PC-3 (cell line): ENCODE measurements at regions not wholly inside any gene's neighbourhood (a gene's known extent, or its start where the extent isn't known, plus 50 kb on each side); places are given as distances from the start of the nearest gene placed in this dataset.

Experiments used
- ATAC-seq: fragments of 200-7000 bp; cut with Tn5 transposase; 2 replicates; pipeline ENCODE4 v1.9.1; 2020; ENCODE audit warnings: mild to moderate bottlenecking, moderate library complexity
- BruUV-seq: library from RNA; stranded (reverse); fragments of 400-500 nt; replicated peaks from 2 replicates; lab custom pipeline; 2021; lab: Mats Ljungman, UMichigan
- CTCF ChIA-PET: fragments of 300-600 bp; sonication (Branson Sonifier 250); formaldehyde crosslinking; loops from one replicate; lab custom pipeline; 2022; ENCODE audit warnings: antibody characterized with exemption; lab: Charles Lee
- POLR2A ChIA-PET: fragments of 300-600 bp; sonication (Branson Sonifier 250); formaldehyde crosslinking; loops from one replicate; lab custom pipeline; 2022; ENCODE audit warnings: antibody characterized with exemption; ENCODE audit not compliant: unreplicated experiment; lab: Charles Lee
- DNase-seq: peaks from one replicate; pipeline ENCODE4 v3.0.0-alpha.2; 2015
- H2AFZ ChIP-seq: fragments of 300-600 bp; sonication (generic); 2 replicates; pipeline ENCODE4 v1.6.0; 2016; ENCODE audit warnings: antibody characterized with exemption, low read length
- H3F3A ChIP-seq: fragments of 300-600 bp; sonication (generic); one replicate; pipeline ENCODE4 v1.6.0; 2017; ENCODE audit warnings: antibody characterized with exemption, low read length, control low read depth, mild to moderate bottlenecking; ENCODE audit not compliant: unreplicated experiment
- H3K27ac ChIP-seq: fragments of 300-600 bp; sonication (generic); 2 replicates; pipeline ENCODE4 v1.5.1; 2016; ENCODE audit warnings: mild to moderate bottlenecking, low read length
- H3K27me3 ChIP-seq: fragments of 300-600 bp; sonication (generic); 2 replicates; pipeline ENCODE4 v1.6.1; 2016; ENCODE audit warnings: low read length, mixed read lengths
- H3K36me3 ChIP-seq: fragments of 300-600 bp; sonication (generic); 2 replicates; pipeline ENCODE4 v1.6.1; 2016; ENCODE audit warnings: low read depth, mixed run types, low read length, mixed read lengths
- H3K4me1 ChIP-seq: fragments of 300-600 bp; sonication (generic); 2 replicates; pipeline ENCODE4 v1.5.1; 2016; ENCODE audit warnings: low read length; ENCODE audit not compliant: insufficient read depth
- H3K4me2 ChIP-seq: fragments of 300-600 bp; sonication (generic); 2 replicates; pipeline ENCODE4 v1.6.0; 2016; ENCODE audit warnings: low read length
- H3K4me3 ChIP-seq: fragments of 300-600 bp; sonication (generic); 2 replicates; pipeline ENCODE4 v1.5.1; 2016; ENCODE audit warnings: mild to moderate bottlenecking, low read length, mixed read lengths
- H3K79me2 ChIP-seq: fragments of 300-600 bp; sonication (generic); 2 replicates; pipeline ENCODE4 v1.6.1; 2017; ENCODE audit warnings: low read length, mixed read lengths
- H3K9ac ChIP-seq: fragments of 300-600 bp; sonication (generic); 2 replicates; pipeline ENCODE4 v1.6.0; 2016; ENCODE audit warnings: mild to moderate bottlenecking, low read length
- H3K9me2 ChIP-seq: fragments of 300-600 bp; sonication (generic); replicated peaks from 2 replicates; pipeline ENCODE4 v1.6.1; 2016; ENCODE audit warnings: mixed run types, low read length, mixed read lengths
- H3K9me3 ChIP-seq: fragments of 300-600 bp; sonication (generic); 2 replicates; pipeline ENCODE4 v1.6.1; 2016; ENCODE audit warnings: low read length, mixed read lengths
- H4K20me1 ChIP-seq: fragments of 300-600 bp; sonication (generic); 2 replicates; pipeline ENCODE4 v1.6.1; 2016; ENCODE audit warnings: low read length, mixed read lengths
- CTCF ChIP-seq: fragments of 300-600 bp; sonication (generic); conservative IDR thresholded peaks from 2 replicates; pipeline ENCODE4 v1.5.1; 2017; ENCODE audit warnings: antibody characterized with exemption, low read depth, mild to moderate bottlenecking, low read length
- EZH2 ChIP-seq: fragments of 300-600 bp; sonication (generic); IDR thresholded peaks from one replicate; pipeline ENCODE4 v1.6.1; 2017; ENCODE audit warnings: antibody characterized with exemption, mild to moderate bottlenecking, low read length; ENCODE audit not compliant: unreplicated experiment
- EZH2phosphoT487 ChIP-seq: fragments of 300-600 bp; sonication (generic); IDR thresholded peaks from 2 replicates; pipeline ENCODE4 v1.6.1; 2018; ENCODE audit warnings: mild to moderate bottlenecking, antibody characterized with exemption, low read length, borderline replicate concordance
- intact Hi-C: fragments of 100-400 bp; cut with micrococcal nuclease; formaldehyde crosslinking; loops from 2 replicates; pipeline ENCODE4 v1.9.0; 2023

DNA sequence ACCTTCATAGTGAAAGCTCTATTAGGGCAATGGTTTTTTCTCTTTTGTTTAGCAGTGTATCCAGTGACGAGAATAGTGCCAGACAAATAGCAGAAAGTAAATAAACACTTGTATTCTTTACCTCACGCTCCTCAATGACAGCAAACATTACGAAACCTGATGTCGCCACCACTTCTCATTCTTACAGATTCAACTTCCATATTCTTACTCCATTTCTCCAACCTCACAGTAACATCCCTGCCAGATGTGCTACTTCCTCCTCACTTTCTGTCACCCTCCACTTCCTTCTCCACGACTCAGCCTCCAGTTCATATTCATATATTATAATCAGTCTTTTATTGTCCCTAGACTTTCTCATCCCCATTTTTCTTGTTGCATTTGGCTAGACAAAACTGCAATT is 1956.2 kb upstream of the AGA start:
- Histone ChIP-seq H3K36me3 (no peaks in the 10 kb centered on the region), H3K4me1 (no peaks in the 10 kb centered on the region), H3K9ac (no peak overlapping the region), H2AFZ (no peak overlapping the region), H3K79me2 (no peaks in the 10 kb centered on the region), H4K20me1 (no peaks in the 10 kb centered on the region), H3K4me2 (no peak overlapping the region), H3K9me3 (no peaks in the 10 kb centered on the region), H3K9me2 (no peaks in the 10 kb centered on the region), H3K4me3 (no peak overlapping the region), H3K27ac (no peak overlapping the region), H3K27me3 (no peaks in the 10 kb centered on the region), H3F3A (no peaks in the 10 kb centered on the region)
- POLR2A ChIA-PET = no interaction called here
- CTCF ChIA-PET = no interaction called here
- no peak for TF ChIP-seq EZH2phosphoT487
- DNase-seq = no peak
- intact Hi-C loops = no loop called here
- no peak for ATAC-seq
- BruUV-seq = no TSS peak

DNA sequence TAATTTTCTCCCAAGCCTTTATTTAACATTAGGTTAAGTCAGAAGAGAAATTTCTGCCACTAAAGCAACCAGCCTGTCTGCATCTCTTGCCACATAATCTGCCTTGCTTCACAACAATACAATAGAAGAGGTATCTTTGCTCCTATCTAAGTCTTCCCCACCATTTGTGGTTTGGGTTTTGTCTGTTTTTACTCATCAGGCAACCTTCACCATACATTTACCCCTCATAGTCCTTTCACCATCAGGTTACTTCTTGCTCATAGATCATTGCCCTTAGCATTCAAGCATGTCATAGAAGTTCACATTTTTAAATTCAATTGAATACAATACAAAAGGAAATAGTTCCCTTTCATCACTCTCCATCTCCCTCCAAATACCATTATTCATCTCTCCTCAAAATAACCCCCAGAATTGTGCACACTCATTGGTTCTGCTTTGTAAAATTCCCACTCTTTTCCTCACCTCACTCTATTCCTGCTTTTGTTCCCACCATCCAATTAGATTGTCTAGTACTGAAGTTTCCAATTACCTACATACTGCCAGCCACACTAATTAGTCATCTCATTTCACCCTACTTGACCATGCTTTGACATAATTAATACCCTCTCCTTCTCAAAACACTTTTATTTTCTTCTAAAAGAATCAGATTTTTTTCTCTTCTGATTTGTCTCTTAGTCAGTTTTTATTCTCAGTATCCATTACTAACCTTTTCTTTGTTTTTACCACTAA is 1957.0 kb upstream of the AGA start:
- H3K27ac ChIP-seq = no peak overlapping the region
- H3K9me3 ChIP-seq = no peaks in the 10 kb centered on the region
- ChIA-PET POLR2A (no interaction called here), CTCF (no interaction called here)
- no peak overlapping the region for H3K4me3 ChIP-seq
- no peaks in the 10 kb centered on the region for H3K36me3 ChIP-seq
- H3F3A ChIP-seq = no peaks in the 10 kb centered on the region
- H3K79me2 ChIP-seq = no peaks in the 10 kb centered on the region
- DNase-seq = no peak
- intact Hi-C loops = no loop called here
- BruUV-seq = no TSS peak
- H4K20me1 ChIP-seq = no peaks in the 10 kb centered on the region
- H3K9me2 ChIP-seq = no peaks in the 10 kb centered on the region
- no peak overlapping the region for H2AFZ ChIP-seq
- no peak for ATAC-seq
- TF ChIP-seq CTCF (no peak), EZH2phosphoT487 (no peak), EZH2 (no peak)
- H3K9ac ChIP-seq = no peak overlapping the region
- H3K4me2 ChIP-seq = no peak overlapping the region
- no peaks in the 10 kb centered on the region for H3K27me3 ChIP-seq
- no peaks in the 10 kb centered on the region for H3K4me1 ChIP-seq

DNA sequence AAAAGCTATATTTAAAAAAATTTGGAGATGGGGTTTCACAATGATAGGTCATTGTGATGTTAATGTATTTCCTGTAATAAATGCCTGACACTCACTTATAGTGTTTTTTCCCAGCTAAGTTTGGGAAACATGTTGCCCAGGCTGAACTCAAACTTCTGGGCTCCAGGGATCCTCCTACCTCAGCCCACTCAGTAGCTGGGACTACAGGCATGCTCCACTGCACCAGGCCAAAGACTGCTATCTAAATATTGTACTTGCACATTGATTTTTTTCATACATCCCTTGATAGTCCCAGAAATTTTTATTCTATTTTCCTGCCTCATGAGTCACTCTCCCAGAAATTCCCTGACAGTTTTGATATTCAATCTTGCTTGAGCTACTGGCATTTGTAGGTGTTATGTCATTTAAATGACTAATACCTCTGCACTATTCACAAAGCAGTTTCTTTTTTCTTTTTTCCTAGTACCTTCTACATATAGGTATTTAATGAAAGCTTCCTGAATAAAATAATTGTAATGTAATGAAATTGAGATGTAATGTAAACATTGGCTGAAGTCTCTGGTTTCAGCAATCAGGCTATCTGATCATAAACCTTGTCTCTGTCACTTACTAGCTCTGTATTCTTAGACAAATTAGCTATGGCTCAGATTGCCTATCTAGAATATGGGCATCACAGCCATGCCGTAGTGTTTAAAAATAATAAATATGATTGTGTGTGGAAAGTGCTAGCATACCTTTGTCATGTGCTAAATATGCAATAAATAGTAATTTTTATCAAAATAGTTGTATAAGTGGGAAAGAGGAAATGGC is 1973.0 kb upstream of the AGA start:
- peak; percentile 54 for ATAC-seq
- DNase-seq = peak; percentile 37
- Histone ChIP-seq H3K9ac (no peak overlapping the region), H3K4me2 (peak overlapping the region; percentile 40; the same call in 1 of the 2 replicates), H3K79me2 (no peaks in the 10 kb centered on the region), H3K36me3 (no peaks in the 10 kb centered on the region), H4K20me1 (no peaks in the 10 kb centered on the region), H3F3A (no peaks in the 10 kb centered on the region), H3K9me3 (no peaks in the 10 kb centered on the region), H2AFZ (no peak overlapping the region), H3K27me3 (no peaks in the 10 kb centered on the region), H3K27ac (peak overlapping the region; percentile 53), H3K9me2 (no peaks in the 10 kb centered on the region), H3K4me3 (no peak overlapping the region), H3K4me1 (peaks cover 5% of the 10 kb centered on the region)
- ChIA-PET POLR2A (no interaction called here), CTCF (no interaction called here)
- TF ChIP-seq EZH2 (no peak), EZH2phosphoT487 (no peak), CTCF (no peak)
- no TSS peak for BruUV-seq
- intact Hi-C loops = no loop called here
